ENCODE measurements at regions not wholly inside any gene's neighbourhood (a gene's known extent, or its start where the extent isn't known, plus 50 kb on each side); places are given as distances from the start of the nearest gene placed in this dataset.

DNA sequence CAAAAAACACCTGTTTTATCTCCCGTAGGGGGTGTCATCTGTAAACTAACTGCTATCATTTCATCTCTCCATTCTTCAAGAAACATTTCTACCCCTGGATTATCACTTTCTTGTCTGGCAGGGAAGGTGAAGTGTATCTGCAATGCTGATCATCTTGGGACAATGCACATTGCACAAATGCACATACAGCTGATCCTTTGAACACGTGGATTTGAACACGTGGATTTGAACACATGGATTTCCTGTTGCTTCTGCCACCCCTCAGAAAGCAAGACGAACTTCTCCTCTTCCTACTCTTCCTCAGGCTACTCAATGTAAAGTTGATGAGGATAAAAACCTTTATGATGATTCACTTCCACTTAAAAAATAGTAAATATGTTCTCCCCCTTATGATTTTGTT lies 147.4 kb upstream of the PRLR start (continued):
- TF ChIP-seq, protein P1, sequence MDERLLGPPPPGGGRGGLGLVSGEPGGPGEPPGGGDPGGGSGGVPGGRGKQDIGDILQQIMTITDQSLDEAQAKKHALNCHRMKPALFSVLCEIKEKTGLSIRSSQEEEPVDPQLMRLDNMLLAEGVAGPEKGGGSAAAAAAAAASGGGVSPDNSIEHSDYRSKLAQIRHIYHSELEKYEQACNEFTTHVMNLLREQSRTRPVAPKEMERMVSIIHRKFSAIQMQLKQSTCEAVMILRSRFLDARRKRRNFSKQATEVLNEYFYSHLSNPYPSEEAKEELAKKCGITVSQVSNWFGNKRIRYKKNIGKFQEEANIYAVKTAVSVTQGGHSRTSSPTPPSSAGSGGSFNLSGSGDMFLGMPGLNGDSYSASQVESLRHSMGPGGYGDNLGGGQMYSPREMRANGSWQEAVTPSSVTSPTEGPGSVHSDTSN (CRISPR knock-in tag; IDR thresholded peaks at IDR 0.05; ENCODE audit: low read depth) = no peak
- TF ChIP-seq, protein P1 (tag; conservative IDR thresholded peaks at IDR 0.05; ENCODE audit: low read depth) = no peak
- no peak for TF ChIP-seq ZNF77 (CRISPR knock-in tag; IDR thresholded peaks at IDR 0.05)
- TF ChIP-seq, protein P2, sequence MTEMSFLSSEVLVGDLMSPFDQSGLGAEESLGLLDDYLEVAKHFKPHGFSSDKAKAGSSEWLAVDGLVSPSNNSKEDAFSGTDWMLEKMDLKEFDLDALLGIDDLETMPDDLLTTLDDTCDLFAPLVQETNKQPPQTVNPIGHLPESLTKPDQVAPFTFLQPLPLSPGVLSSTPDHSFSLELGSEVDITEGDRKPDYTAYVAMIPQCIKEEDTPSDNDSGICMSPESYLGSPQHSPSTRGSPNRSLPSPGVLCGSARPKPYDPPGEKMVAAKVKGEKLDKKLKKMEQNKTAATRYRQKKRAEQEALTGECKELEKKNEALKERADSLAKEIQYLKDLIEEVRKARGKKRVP (CRISPR knock-in tag; IDR thresholded peaks at IDR 0.05) = no peak
- TF ChIP-seq, protein P3, sequence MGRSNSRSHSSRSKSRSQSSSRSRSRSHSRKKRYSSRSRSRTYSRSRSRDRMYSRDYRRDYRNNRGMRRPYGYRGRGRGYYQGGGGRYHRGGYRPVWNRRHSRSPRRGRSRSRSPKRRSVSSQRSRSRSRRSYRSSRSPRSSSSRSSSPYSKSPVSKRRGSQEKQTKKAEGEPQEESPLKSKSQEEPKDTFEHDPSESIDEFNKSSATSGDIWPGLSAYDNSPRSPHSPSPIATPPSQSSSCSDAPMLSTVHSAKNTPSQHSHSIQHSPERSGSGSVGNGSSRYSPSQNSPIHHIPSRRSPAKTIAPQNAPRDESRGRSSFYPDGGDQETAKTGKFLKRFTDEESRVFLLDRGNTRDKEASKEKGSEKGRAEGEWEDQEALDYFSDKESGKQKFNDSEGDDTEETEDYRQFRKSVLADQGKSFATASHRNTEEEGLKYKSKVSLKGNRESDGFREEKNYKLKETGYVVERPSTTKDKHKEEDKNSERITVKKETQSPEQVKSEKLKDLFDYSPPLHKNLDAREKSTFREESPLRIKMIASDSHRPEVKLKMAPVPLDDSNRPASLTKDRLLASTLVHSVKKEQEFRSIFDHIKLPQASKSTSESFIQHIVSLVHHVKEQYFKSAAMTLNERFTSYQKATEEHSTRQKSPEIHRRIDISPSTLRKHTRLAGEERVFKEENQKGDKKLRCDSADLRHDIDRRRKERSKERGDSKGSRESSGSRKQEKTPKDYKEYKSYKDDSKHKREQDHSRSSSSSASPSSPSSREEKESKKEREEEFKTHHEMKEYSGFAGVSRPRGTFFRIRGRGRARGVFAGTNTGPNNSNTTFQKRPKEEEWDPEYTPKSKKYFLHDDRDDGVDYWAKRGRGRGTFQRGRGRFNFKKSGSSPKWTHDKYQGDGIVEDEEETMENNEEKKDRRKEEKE (IDR thresholded peaks at IDR 0.05; ENCODE audit: borderline replicate concordance in 1 of 2, control insufficient read depth in 1 of 2, low read depth in 2 of 2, low read length in 1 of 2) = no peak
